ENCODE measurements at regions not wholly inside any gene's neighbourhood (a gene's known extent, or its start where the extent isn't known, plus 50 kb on each side); places are given as distances from the start of the nearest gene placed in this dataset.

DNA sequence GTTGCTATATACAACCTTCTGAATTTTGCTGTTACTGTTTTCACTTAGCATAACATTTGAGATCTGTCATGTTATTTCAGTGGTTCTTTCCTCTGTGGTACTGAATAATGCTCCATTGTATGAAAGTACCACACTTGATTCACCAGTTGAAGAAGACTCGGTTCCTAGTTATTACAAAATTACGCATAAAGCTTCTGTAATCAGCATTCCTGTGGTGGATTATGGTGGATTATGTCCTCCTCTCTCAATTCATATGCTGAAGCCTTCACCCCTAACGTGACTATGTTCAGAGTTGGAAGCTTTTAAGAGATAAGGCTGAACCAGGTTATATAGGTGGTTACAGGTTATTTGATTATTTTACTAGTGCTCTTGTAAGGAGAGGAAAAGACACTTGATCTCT is 2143.5 kb upstream of the AGA start:
- no peaks in the 10 kb centered on the region for H3K9me3 ChIP-seq (ENCODE audit: control insufficient read depth, low read length)
- H3K4me1 ChIP-seq (ENCODE audit: control insufficient read depth, insufficient read depth, low read length) = no peaks in the 10 kb centered on the region
- no peaks in the 10 kb centered on the region for H3K27me3 ChIP-seq (ENCODE audit: control insufficient read depth, insufficient read depth)
- intact Hi-C loops (cut with DNase I) = no loop called here
- no peak overlapping the region for H3K27ac ChIP-seq (ENCODE audit: low read length)
- ATAC-seq = no peak
- WGBS = 72% methylated on average over 3 of the region's 3 CpGs
- no peak for DNase-seq
- H3K4me3 ChIP-seq (ENCODE audit: low read length) = no peak overlapping the region

GRCh38 chr4:179586460-179586859 is 2144.2 kb upstream of the AGA start:
- Histone ChIP-seq H3K27ac (ENCODE audit: low read length) (no peak overlapping the region), H3K4me1 (ENCODE audit: control insufficient read depth, insufficient read depth, low read length) (no peaks in the 10 kb centered on the region), H3K4me3 (ENCODE audit: low read length) (no peak overlapping the region), H3K9me3 (ENCODE audit: control insufficient read depth, low read length) (no peaks in the 10 kb centered on the region), H3K27me3 (ENCODE audit: control insufficient read depth, insufficient read depth) (no peaks in the 10 kb centered on the region)
- intact Hi-C loops (cut with DNase I) = no loop called here
- DNase-seq (no peak), ATAC-seq (no peak)
- 88% methylated on average over 8 of the region's 8 CpGs for WGBS

GRCh38 chr4:179595671-179596410 is 2153.6 kb upstream of the AGA start:
- no peak for DNase-seq
- ATAC-seq = no peak

GRCh38 chr4:179596621-179597020 is 2154.4 kb upstream of the AGA start:
- no peaks in the 10 kb centered on the region for H3K4me1 ChIP-seq (ENCODE audit: control insufficient read depth, insufficient read depth, low read length)
- no peak overlapping the region for H3K4me3 ChIP-seq (ENCODE audit: low read length)
- H3K27me3 ChIP-seq (ENCODE audit: control insufficient read depth, insufficient read depth) = no peaks in the 10 kb centered on the region
- no peaks in the 10 kb centered on the region for H3K9me3 ChIP-seq (ENCODE audit: control insufficient read depth, low read length)
- DNase-seq (no peak), ATAC-seq (no peak)
- no peak overlapping the region for H3K27ac ChIP-seq (ENCODE audit: low read length)
- 73% methylated on average over 2 of the region's 2 CpGs for WGBS
- intact Hi-C loops (cut with DNase I) = no loop called here

More at GRCh38 chr4:179595671-179596410, 2153.6 kb upstream of the AGA start:
- 86% methylated on average over 6 of the region's 6 CpGs for WGBS
- no peaks in the 10 kb centered on the region for H3K9me3 ChIP-seq (ENCODE audit: control insufficient read depth, low read length)
- intact Hi-C loops (cut with DNase I) = no loop called here
- no peaks in the 10 kb centered on the region for H3K27me3 ChIP-seq (ENCODE audit: control insufficient read depth, insufficient read depth)
- H3K4me1 ChIP-seq (ENCODE audit: control insufficient read depth, insufficient read depth, low read length) = no peaks in the 10 kb centered on the region
- H3K4me3 ChIP-seq (ENCODE audit: low read length) = no peak overlapping the region
- H3K27ac ChIP-seq (ENCODE audit: low read length) = no peak overlapping the region

DNA sequence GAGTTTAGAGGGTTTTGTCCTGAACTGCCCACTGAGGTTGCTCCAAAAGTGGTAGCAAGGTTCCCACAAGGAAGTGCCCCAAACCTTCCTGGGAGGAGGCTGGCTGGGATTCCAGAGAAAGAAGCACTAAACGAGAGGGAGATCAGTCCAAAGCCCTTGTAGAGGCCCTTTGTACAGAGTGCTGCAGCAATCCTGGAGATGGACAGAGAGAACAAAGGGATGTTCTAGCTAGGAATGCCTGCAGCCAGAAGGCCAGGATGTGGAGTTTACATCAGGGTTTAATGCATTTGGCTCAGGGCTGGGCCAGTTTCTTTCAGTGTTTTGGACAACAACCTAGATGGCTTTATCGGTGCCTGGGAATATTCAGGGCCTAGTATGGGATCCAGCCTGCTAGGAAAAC is 2155.1 kb upstream of the AGA start:
- DNase-seq = no peak
- WGBS = 58% methylated on average over 2 of the region's 2 CpGs
- Histone ChIP-seq H3K27me3 (ENCODE audit: control insufficient read depth, insufficient read depth) (no peaks in the 10 kb centered on the region), H3K4me1 (ENCODE audit: control insufficient read depth, insufficient read depth, low read length) (no peaks in the 10 kb centered on the region), H3K9me3 (ENCODE audit: control insufficient read depth, low read length) (no peaks in the 10 kb centered on the region), H3K4me3 (ENCODE audit: low read length) (no peak overlapping the region), H3K27ac (ENCODE audit: low read length) (no peak overlapping the region)
- ATAC-seq = no peak
- intact Hi-C loops (cut with DNase I) = no loop called here

DNA sequence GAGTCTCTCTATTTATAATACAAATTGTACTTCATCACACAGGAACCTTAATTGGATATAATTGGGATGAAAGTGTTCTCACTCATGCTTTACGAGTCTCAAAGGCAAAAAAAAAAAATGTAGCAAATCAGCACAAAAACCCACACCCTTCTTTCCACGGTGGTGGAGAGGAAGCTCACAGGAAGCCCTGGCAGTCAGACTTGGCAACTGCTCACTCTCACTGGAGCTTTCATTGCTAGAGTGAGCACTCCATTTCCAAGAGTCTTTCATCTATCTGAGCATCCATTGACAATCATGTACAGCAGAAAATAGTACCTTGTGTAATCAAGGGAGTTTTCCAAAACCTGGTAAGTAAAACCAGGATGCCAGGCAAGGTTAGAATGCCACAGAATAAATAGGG is 2159.4 kb upstream of the AGA start:
- DNase-seq = no peak
- 27% methylated on average over 2 of the region's 2 CpGs for WGBS
- no peak for ATAC-seq
- no peak overlapping the region for H3K4me3 ChIP-seq (ENCODE audit: low read length)
- no peaks in the 10 kb centered on the region for H3K27me3 ChIP-seq (ENCODE audit: control insufficient read depth, insufficient read depth)
- H3K27ac ChIP-seq (ENCODE audit: low read length) = no peak overlapping the region
- no peaks in the 10 kb centered on the region for H3K4me1 ChIP-seq (ENCODE audit: control insufficient read depth, insufficient read depth, low read length)
- intact Hi-C loops (cut with DNase I) = no loop called here
- H3K9me3 ChIP-seq (ENCODE audit: control insufficient read depth, low read length) = no peaks in the 10 kb centered on the region

DNA sequence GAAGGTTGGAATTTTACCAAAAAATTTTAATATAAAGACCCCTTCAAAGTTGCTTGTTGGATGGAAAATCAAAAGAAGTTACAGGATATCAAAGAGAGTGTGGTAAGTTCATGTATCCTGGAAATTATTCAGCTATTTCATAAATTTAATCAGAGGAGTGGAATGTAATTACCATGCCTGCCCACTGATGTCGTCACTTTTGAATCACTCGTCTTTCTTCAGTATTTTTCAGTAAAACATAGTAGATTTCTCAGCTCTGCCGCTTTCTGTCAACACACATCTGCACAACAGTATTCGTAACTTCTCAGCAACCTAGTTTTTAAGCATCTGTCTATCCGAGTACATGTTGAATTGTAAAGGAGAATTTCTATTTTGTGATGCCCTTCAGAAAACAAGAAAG is 2163.0 kb upstream of the AGA start:
- Histone ChIP-seq H3K4me3 (ENCODE audit: low read length) (no peak overlapping the region), H3K27ac (ENCODE audit: low read length) (no peak overlapping the region), H3K9me3 (ENCODE audit: control insufficient read depth, low read length) (no peaks in the 10 kb centered on the region), H3K4me1 (ENCODE audit: control insufficient read depth, insufficient read depth, low read length) (no peaks in the 10 kb centered on the region), H3K27me3 (ENCODE audit: control insufficient read depth, insufficient read depth) (no peaks in the 10 kb centered on the region)
- DNase-seq (no peak), ATAC-seq (no peak)
- WGBS = 54% methylated on average over 5 of the region's 5 CpGs
- intact Hi-C loops (cut with DNase I) = no loop called here

DNA sequence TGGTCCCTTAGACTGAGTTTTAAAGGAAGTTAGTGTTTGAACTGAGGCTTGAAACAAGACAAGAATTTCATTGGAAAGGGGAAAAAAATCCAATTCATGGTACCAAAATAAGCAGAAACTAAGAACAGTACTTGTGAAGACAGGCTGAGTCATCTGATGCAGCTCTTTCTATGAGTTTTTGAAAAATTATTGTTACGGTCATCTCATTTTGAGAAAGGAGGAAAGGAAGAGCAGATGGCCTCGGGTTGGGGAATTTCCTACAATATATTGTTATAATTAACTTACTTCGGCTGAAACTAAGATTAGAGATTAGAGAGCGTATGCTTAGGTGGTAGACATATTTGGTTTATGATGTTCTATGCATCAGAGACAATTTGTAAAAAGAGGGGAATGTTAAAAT is 2164.8 kb upstream of the AGA start:
- Histone ChIP-seq H3K27me3 (ENCODE audit: control insufficient read depth, insufficient read depth) (no peaks in the 10 kb centered on the region), H3K4me3 (ENCODE audit: low read length) (no peak overlapping the region), H3K27ac (ENCODE audit: low read length) (no peak overlapping the region), H3K9me3 (ENCODE audit: control insufficient read depth, low read length) (no peaks in the 10 kb centered on the region), H3K4me1 (ENCODE audit: control insufficient read depth, insufficient read depth, low read length) (no peaks in the 10 kb centered on the region)
- ATAC-seq (no peak), DNase-seq (no peak)
- intact Hi-C loops (cut with DNase I) = no loop called here
- 70% methylated on average over 4 of the region's 4 CpGs for WGBS

DNA sequence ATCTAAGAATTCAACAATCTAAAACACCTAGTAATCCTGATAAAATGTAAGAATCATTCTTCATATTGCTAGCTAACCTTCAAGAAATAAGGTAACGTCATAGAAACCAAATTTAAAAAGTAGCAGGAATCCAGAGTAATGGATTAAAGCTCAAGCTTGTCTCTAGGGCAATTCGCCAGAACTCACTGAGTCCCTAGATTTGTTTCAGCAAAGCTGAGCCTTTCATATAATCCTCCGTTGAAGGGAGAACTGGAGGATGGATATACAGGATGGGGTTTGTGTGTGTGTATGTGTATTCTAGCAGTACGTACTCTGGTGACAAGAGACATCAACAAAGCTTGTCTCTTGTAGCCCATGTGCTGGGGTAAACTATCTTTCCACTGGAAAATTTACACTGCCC is 2173.5 kb upstream of the AGA start:
- 68% methylated on average over 4 of the region's 4 CpGs for WGBS
- H3K9me3 ChIP-seq (ENCODE audit: control insufficient read depth, low read length) = no peaks in the 10 kb centered on the region
- H3K27me3 ChIP-seq (ENCODE audit: control insufficient read depth, insufficient read depth) = no peaks in the 10 kb centered on the region
- no peak for DNase-seq
- H3K27ac ChIP-seq (ENCODE audit: low read length) = no peak overlapping the region
- no peak overlapping the region for H3K4me3 ChIP-seq (ENCODE audit: low read length)
- intact Hi-C loops (cut with DNase I) = no loop called here
- no peaks in the 10 kb centered on the region for H3K4me1 ChIP-seq (ENCODE audit: control insufficient read depth, insufficient read depth, low read length)
- ATAC-seq = no peak

DNA sequence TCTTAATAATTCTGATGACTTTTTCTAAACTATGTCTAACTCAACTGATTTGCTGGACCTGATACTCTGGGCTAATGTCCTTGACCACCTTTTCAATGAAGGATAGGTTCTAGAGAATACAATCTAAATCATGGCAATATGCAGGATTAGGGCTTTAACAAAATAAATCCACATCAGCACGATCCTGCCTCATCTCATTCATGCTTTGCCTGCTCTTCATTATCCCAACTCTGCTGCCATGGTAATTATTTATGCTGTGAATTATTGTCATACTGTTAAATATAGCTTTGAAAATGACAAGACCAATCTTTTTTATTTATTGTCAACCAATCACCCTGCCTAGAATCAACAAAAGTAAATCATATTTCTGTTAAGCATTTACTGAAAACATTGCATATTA is 2176.7 kb upstream of the AGA start:
- intact Hi-C loops (cut with DNase I) = no loop called here
- DNase-seq (no peak), ATAC-seq (no peak)
- H3K27me3 ChIP-seq (ENCODE audit: control insufficient read depth, insufficient read depth) = no peaks in the 10 kb centered on the region
- no peak overlapping the region for H3K4me3 ChIP-seq (ENCODE audit: low read length)
- H3K9me3 ChIP-seq (ENCODE audit: control insufficient read depth, low read length) = no peaks in the 10 kb centered on the region
- WGBS = 73% methylated on average over 1 of the region's 1 CpG
- no peak overlapping the region for H3K27ac ChIP-seq (ENCODE audit: low read length)
- H3K4me1 ChIP-seq (ENCODE audit: control insufficient read depth, insufficient read depth, low read length) = no peaks in the 10 kb centered on the region

DNA sequence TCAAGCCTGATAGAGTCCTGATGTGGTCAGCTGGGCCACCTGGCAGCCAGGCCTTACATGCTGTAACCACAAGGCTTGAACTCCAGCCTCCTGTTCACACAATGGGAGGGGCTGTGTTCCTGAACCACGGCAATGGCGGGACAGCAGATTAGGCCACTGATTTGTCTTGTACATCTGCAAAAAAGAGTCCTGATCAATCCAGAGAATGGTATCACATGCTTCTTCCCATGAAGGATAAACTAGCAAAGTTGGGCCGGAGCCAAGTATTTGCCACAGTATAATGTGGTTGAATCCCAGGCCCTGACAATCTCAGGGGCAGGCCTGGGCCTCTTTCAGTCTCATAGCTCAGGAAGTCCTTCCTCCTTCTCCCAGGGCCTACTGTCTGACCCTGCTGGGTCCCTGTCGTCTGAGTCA is 2182.5 kb upstream of the AGA start:
- Histone ChIP-seq H3K27me3 (ENCODE audit: control insufficient read depth, insufficient read depth) (no peaks in the 10 kb centered on the region), H3K27ac (ENCODE audit: low read length) (no peak overlapping the region), H3K4me3 (ENCODE audit: low read length) (no peak overlapping the region), H3K4me1 (ENCODE audit: control insufficient read depth, insufficient read depth, low read length) (no peaks in the 10 kb centered on the region), H3K9me3 (ENCODE audit: control insufficient read depth, low read length) (no peaks in the 10 kb centered on the region)
- WGBS = 54% methylated on average over 4 of the region's 4 CpGs
- DNase-seq = no peak
- intact Hi-C loops (cut with DNase I) = no loop called here
- no peak for ATAC-seq

DNA sequence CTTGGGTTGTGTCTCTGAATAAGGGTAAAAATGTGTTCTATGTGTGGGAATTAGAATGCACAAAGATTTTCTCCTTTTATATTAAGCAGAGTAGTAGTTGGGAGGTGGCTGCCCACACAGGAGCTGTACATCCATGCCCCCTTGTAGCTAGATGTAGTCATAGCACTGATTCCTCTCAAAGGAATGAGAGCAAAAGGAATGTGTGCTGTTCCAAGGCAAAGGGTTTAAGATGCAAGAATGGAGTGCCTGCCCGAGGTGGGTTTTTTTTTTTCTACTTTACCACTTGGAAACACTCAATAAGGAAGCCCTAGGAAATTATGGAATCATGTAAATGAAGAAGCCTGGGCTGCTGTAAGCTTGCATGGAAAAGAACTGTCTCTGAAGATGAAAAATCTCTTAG is 2183.2 kb upstream of the AGA start:
- no peaks in the 10 kb centered on the region for H3K27me3 ChIP-seq (ENCODE audit: control insufficient read depth, insufficient read depth)
- DNase-seq = no peak
- intact Hi-C loops (cut with DNase I) = no loop called here
- no peak overlapping the region for H3K27ac ChIP-seq (ENCODE audit: low read length)
- 47% methylated on average over 1 of the region's 1 CpG for WGBS
- H3K9me3 ChIP-seq (ENCODE audit: control insufficient read depth, low read length) = no peaks in the 10 kb centered on the region
- H3K4me1 ChIP-seq (ENCODE audit: control insufficient read depth, insufficient read depth, low read length) = no peaks in the 10 kb centered on the region
- no peak for ATAC-seq
- H3K4me3 ChIP-seq (ENCODE audit: low read length) = no peak overlapping the region
